ENCODE measurements at regions not wholly inside any gene's neighbourhood (a gene's known extent, or its start where the extent isn't known, plus 50 kb on each side); places are given as distances from the start of the nearest gene placed in this dataset.

DNA sequence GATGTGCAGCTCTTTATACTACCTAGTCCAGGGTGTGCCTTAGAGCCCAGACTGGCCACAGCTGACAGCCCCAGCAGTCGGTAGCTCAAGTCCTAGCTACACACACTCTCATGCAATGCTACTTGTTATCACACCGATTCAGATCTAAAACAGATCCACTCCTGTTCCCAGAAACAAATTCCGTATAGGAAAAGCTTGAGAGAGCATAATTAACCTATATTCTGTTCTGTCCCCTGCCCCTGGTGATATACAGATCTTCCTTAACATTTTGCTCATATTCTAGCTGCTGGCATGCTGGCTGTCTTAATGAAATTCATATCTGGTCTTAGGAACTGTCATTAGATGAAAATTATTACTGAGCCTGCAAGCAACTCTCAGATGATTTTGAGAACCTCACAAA is 204.3 kb downstream of the SOX2 start:
- TF ChIP-seq, protein P1, sequence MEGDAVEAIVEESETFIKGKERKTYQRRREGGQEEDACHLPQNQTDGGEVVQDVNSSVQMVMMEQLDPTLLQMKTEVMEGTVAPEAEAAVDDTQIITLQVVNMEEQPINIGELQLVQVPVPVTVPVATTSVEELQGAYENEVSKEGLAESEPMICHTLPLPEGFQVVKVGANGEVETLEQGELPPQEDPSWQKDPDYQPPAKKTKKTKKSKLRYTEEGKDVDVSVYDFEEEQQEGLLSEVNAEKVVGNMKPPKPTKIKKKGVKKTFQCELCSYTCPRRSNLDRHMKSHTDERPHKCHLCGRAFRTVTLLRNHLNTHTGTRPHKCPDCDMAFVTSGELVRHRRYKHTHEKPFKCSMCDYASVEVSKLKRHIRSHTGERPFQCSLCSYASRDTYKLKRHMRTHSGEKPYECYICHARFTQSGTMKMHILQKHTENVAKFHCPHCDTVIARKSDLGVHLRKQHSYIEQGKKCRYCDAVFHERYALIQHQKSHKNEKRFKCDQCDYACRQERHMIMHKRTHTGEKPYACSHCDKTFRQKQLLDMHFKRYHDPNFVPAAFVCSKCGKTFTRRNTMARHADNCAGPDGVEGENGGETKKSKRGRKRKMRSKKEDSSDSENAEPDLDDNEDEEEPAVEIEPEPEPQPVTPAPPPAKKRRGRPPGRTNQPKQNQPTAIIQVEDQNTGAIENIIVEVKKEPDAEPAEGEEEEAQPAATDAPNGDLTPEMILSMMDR (IDR thresholded peaks at IDR 0.05) = no peak
- TF ChIP-seq POLR2A (IDR thresholded peaks at IDR 0.05) = no peak

All from prostate gland (tissue), 2 donors.